DMS 273 treated with DMSO at 0.1 percent for 48 hours (cell line): ENCODE measurements at regions not wholly inside any gene's neighbourhood (a gene's known extent, or its start where the extent isn't known, plus 50 kb on each side); places are given as distances from the start of the nearest gene placed in this dataset.
"Not testable (repeated sequence)": the region's sequence is repeated elsewhere in the genome, so short reads cannot be mapped to it uniquely, and the experiment has no call there.

Experiments
- DNase-seq: peaks from one replicate; lab custom pipeline; 2025; lab: John Stamatoyannopoulos, UW

DNA sequence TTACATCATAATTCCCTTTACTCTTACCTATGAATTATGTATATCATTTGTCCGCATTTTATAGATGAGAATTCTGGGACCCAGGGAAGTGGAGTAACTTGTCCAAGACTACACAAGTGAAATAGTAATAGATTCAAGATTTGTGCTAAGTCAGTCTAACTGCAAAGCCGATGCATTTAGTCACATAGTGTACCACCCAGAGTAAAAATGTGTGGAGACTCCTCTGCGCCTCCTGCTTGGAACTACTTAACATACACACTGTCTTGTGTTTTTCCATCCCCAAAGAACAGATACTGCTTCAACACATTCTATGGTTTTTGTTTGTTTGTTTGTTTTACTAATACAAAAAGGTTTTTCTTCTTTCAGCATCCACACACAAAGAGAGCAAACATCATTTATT, 729.8 kb downstream of the PRELID2 start:
- no peak for DNase-seq

GRCh38 chr5:145104106-145104505, 731.0 kb downstream of the PRELID2 start:
- no peak for DNase-seq

- DNase-seq: no peak
Measured at GRCh38 chr5:145101246-145101645, 733.9 kb downstream of the PRELID2 start.

GRCh38 chr5:145090115-145090514, 745.0 kb downstream of the PRELID2 start:
- DNase-seq: no peak

GRCh38 chr5:145084834-145085233, 750.3 kb downstream of the PRELID2 start:
- DNase-seq: no peak

DNA sequence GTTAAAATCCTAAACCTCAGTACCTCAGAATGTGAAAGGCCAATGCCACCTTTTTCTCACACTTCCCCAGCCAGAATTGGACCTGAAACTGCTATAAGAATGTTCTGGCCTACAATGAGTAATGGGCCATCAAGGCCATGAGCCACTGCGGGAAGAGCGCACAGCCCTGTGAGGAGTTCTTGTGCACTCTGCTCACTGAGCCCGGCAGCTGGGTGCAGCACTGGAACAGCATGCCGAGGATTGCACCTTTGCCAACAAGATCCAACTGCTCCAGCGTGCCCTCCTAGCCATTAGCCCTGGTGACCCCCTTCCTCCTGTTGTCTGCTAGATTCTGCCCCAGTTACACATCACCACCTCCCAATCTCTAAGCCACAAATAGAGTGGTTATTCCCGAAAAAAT, 758.1 kb downstream of the PRELID2 start:
- DNase-seq: no peak

GRCh38 chr5:145076040-145076439, 759.1 kb downstream of the PRELID2 start:
- DNase-seq: no peak

GRCh38 chr5:145072889-145073288, 762.3 kb downstream of the PRELID2 start:
- no peak for DNase-seq

DNA sequence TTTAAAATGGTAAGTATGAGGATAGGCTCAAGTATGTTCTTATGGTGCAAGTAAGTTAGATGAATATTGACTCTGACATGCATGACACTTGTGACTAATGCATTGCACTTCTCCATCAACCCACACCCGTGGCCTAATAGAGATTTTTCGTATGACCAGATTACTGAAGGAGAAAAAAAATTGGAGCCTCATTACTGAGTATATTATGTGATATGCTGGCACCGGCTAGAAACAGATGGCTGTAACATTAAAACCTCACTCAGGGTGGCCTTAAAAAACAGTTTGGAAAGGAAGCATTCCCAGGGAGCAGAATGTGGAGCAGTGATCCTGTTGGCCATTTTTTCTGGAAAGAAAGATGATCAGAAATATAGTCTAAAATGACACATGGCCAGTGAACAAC, 766.4 kb downstream of the PRELID2 start:
- no peak for DNase-seq

DNA sequence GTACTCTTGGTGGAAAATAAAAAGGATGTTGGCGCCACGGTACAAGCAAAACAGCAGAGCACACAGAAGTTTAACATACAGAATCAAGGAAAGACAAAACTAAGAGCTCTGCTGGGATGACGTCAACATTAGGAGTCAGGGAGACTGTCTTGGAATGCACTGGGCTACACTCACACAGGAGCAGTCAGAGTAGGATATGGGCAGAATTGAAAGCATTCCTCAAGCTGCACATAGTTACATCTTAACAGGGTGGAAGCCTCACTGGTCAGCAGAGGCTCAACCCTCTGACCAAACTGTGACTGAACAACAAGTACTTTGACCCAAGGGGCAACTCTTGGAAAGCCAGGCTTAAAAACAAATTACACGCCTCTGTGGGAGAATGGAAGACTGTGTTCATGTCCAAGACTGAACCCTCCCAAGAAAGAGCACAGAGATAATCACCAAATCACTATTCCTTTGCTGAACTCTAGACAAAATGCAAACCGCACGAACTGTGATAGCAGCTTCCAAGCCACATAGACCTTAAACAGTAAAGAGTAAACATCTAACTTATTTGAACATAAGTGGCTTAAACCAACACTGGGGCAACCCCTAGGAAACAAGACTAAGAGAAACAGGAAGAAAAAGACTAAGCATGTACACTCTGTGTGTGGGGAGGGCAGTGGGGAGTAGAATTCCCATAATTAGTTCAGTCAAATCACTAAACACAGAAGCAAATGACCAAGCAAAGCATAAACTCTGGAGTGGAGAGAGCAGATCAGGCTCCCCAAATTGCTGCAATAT, 772.7 kb downstream of the PRELID2 start:
- no peak for DNase-seq

DNA sequence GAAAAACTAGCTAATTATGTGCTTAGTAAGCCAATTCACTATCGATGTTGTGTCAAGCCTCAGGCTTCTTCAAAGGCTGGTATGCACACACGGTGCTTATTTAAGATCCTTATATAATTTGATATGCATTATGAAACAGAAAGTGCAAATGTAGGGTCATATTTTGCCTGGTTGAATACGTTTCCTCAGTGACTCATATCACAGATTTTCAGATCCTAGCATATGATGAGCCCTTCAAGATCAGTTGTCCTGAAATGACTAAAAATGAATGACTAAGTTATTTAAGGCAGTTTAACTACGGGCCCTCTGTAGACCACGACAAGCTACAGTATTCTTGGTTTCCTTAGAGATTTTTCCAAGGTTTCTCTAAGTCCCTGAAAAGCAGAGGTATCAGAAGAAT, 778.3 kb downstream of the PRELID2 start:
- DNase-seq: no peak

GRCh38 chr5:145050181-145050580, 785.0 kb downstream of the PRELID2 start:
- DNase-seq: no peak

DNA sequence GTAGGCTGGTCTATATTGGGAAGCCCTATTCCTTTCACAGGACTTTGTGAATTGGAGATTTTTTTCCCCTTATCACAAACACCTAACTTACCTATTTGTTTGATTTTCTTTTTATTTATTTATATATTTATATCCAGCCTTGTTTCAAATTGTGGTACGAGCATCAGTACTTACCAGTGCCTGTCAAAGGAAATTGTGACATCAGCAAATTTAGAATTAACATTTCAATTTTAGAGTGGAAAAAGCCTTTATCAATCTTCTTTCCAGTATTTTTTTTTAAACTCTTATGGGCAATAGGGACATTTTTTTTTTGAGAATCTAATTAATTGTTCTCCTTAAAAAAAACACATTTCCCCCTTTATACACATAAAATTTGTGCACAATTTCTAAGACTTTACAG, 790.2 kb downstream of the PRELID2 start:
- DNase-seq: no peak

GRCh38 chr5:145028626-145029025, 806.5 kb downstream of the PRELID2 start:
- DNase-seq: no peak

DNA sequence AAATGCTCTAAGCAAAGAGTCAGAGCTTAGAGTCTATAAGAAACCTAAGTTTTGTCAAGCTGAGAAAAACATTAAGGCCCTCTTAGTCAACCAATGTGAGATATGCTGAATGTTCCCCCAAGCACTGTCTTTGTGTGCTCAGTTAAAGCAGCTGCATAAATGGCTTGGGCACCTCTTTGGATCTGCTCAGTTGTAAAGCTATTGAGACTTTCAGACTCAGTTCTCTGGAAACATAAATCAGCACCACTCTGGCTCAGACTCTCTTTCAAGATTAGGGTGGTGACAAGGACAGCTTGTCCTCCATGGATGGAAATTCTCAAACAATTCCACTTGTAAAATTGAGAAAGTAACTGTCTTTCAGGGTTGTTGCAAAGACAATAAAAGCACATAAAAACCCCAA, 807.9 kb downstream of the PRELID2 start:
- DNase-seq: no peak

- DNase-seq: no peak
Measured at GRCh38 chr5:145025775-145026174, 809.4 kb downstream of the PRELID2 start.

GRCh38 chr5:145015146-145015545, 820.0 kb downstream of the PRELID2 start:
- DNase-seq: no peak

DNA sequence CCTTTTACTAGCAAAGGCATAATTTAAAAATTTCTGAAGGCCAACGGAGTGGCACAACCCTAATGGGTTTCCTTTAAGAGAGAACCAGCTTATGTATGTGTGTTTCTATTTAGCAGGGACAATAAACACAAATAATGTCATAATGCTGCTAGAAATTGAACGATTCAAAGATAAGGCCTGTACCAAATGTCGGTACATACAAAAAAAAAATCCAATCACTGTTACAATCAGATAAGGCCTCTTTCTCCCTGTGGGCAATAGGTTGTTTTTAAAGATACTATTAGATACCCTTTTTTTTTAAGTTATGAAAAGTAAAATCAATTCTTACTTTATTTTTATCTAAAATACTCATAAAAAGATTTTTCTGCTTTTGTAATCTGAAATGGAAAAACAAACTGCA, 821.0 kb downstream of the PRELID2 start:
- DNase-seq: no peak

DNA sequence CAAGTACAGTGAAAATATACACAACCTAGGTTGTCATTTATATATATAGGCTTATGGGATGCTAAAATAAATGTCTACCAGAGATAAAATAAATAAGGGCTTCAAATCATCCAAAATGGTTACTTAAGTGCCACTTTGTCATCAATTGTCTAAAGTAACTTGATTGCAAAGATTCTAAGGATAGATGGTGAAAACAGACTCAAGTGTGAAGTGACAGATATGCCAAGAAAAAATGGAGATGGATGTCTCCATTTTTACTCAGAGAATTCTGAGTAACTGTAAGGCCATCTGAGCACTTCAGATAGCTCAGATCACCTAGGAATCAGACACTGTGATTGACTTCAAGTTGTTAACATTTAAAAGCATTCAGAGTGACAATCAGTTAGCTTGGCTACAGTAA, 824.3 kb downstream of the PRELID2 start:
- no peak for DNase-seq

- no peak for DNase-seq
Measured at GRCh38 chr5:145008876-145009530, 826.1 kb downstream of the PRELID2 start.

DNA sequence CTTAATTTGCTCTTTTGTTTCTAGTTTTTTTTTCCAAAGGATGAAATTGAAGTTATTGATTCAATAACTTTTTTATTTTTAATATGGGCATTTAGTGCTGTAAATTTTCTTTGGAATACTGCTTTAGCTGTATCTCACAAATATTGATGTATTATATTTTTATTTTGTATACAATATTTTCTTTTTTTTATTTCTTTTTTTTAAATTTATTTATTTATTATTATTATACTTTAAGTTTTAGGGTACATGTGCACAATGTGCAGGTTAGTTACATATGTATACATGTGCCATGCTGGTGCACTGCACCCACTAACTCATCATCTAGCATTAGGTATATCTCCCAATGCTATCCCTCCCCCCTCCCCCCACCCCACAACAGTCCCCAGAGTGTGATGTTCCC, 823.7 kb downstream of the KCTD16 start:
- not testable (repeated sequence) for DNase-seq

GRCh38 chr5:144983101-144983500, 812.4 kb downstream of the KCTD16 start:
- no peak for DNase-seq

DNA sequence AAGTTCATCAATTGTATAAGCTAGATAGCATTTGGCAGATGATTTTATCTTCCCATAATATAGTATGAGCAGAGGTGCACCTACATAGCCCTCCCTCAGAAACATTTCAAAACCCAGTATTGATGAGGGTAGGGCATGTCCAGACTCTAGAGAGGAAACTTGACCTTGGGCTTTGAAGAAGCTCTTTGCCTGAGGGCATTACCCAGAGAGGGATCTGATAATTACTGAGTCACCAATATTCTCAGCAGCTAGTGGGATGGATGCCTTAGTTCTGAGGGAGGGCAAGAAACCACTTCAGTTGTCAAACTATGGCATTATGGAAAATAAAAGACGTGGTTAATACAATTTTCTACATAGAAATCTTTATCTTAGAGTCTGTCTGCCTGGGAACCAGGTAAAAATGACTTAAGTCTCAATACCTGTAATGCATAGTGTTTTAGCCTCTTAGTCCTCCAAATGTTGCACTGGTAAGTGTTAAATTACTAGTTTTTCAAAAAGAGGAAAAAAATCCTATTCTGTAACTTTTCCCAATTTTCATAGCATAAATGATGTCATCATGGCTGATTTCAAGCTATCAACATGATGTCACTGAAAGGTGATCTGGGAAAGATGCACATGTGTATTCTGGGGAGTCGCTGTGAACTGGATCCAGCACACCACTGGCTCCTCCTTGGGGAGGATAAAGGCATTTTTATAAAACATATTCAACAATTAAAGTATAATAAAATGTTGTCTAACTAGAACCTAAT, 809.0 kb downstream of the KCTD16 start:
- DNase-seq: no peak
